ENCODE measurements at regions not wholly inside any gene's neighbourhood (a gene's known extent, or its start where the extent isn't known, plus 50 kb on each side); places are given as distances from the start of the nearest gene placed in this dataset.

GRCh38 chr12:25684070-25684469 is 131.0 kb upstream of the LMNTD1 start:
- TF ChIP-seq EZH2 (IDR thresholded peaks at IDR 0.05; ENCODE audit: borderline replicate concordance, low read depth, low read length, severe bottlenecking), result no peak
- TF ChIP-seq, protein P1, sequence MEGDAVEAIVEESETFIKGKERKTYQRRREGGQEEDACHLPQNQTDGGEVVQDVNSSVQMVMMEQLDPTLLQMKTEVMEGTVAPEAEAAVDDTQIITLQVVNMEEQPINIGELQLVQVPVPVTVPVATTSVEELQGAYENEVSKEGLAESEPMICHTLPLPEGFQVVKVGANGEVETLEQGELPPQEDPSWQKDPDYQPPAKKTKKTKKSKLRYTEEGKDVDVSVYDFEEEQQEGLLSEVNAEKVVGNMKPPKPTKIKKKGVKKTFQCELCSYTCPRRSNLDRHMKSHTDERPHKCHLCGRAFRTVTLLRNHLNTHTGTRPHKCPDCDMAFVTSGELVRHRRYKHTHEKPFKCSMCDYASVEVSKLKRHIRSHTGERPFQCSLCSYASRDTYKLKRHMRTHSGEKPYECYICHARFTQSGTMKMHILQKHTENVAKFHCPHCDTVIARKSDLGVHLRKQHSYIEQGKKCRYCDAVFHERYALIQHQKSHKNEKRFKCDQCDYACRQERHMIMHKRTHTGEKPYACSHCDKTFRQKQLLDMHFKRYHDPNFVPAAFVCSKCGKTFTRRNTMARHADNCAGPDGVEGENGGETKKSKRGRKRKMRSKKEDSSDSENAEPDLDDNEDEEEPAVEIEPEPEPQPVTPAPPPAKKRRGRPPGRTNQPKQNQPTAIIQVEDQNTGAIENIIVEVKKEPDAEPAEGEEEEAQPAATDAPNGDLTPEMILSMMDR (IDR thresholded peaks at IDR 0.05; ENCODE audit: borderline replicate concordance, extremely low read depth, low read length, poor library complexity, severe bottlenecking), result no peak

Data from DND-41 (cell line).